Ammon's horn (tissue), 1 donor: ENCODE measurements at regions not wholly inside any gene's neighbourhood (a gene's known extent, or its start where the extent isn't known, plus 50 kb on each side); places are given as distances from the start of the nearest gene placed in this dataset.

Experiments
- DNase-seq: peaks from one replicate; pipeline ENCODE4 v3.0.0-alpha.2; 2016; ENCODE audit warnings: low spot score

- DNase-seq, result no peak
Observed at GRCh38 chr20:57918551-57918950, 208.7 kb upstream of the PMEPA1 start.

- DNase-seq, result no peak
Observed at GRCh38 chr20:57914205-57914604, 204.4 kb upstream of the PMEPA1 start.

GRCh38 chr20:57913156-57913930 lies 203.5 kb upstream of the PMEPA1 start:
- no peak for DNase-seq

- DNase-seq, result no peak
Observed at GRCh38 chr20:57912227-57912582, 202.4 kb upstream of the PMEPA1 start.

- no peak for DNase-seq
Observed at GRCh38 chr20:57911512-57912226, 201.9 kb upstream of the PMEPA1 start.

GRCh38 chr20:57910716-57911115 lies 200.9 kb upstream of the PMEPA1 start:
- DNase-seq, result no peak

GRCh38 chr20:57909763-57910331 lies 200.0 kb upstream of the PMEPA1 start:
- no peak for DNase-seq

- DNase-seq, result no peak
Observed at GRCh38 chr20:57908704-57909630, 199.2 kb upstream of the PMEPA1 start.

- no peak for DNase-seq
Observed at GRCh38 chr20:57908226-57908625, 198.4 kb upstream of the PMEPA1 start.

- DNase-seq, result no peak
Observed at GRCh38 chr20:57907131-57908000, 197.6 kb upstream of the PMEPA1 start.

GRCh38 chr20:57905448-57905847 lies 195.6 kb upstream of the PMEPA1 start:
- no peak for DNase-seq

- DNase-seq, result no peak
Observed at GRCh38 chr20:57904314-57905105, 194.7 kb upstream of the PMEPA1 start.

- DNase-seq, result no peak
Observed at GRCh38 chr20:57902473-57902872, 192.7 kb upstream of the PMEPA1 start.

- no peak for DNase-seq
Observed at GRCh38 chr20:57901526-57901925, 191.7 kb upstream of the PMEPA1 start.

- DNase-seq, result no peak
Observed at GRCh38 chr20:57900226-57900905, 190.6 kb upstream of the PMEPA1 start.

GRCh38 chr20:57899554-57899953 lies 189.7 kb upstream of the PMEPA1 start:
- no peak for DNase-seq

- no peak for DNase-seq
Observed at GRCh38 chr20:57898332-57898731, 188.5 kb upstream of the PMEPA1 start.

- no peak for DNase-seq
Observed at GRCh38 chr20:57897891-57898290, 188.1 kb upstream of the PMEPA1 start.

GRCh38 chr20:57897156-57897874 lies 187.5 kb upstream of the PMEPA1 start:
- no peak for DNase-seq
